NCI-H526 treated with DMSO at 0.1 percent for 48 hours (cell line): ENCODE measurements at regions not wholly inside any gene's neighbourhood (a gene's known extent, or its start where the extent isn't known, plus 50 kb on each side); places are given as distances from the start of the nearest gene placed in this dataset.

Experiments used
- DNase-seq: peaks from one replicate; lab custom pipeline; 2025; lab: John Stamatoyannopoulos, UW

DNA sequence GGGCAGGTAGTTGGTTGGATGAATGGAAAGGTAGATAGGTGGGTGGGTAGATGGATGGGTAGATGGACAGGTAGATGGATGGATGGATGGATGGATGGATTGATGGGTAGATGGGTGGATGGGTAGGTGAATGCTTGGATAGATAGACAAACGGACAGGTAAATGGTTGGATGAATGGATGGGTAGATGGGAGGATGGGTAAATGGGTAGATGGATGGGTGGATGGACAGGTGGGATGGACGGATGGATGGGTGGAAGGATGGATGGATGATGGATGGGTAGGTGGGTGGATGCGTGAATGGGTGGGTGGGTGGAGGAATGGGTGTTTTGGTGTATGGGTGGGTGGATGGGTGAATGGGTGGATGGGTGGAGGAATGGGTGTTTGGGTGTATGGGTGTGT, 50.1 kb upstream of the ASAP2 start:
- DNase-seq = no peak

DNA sequence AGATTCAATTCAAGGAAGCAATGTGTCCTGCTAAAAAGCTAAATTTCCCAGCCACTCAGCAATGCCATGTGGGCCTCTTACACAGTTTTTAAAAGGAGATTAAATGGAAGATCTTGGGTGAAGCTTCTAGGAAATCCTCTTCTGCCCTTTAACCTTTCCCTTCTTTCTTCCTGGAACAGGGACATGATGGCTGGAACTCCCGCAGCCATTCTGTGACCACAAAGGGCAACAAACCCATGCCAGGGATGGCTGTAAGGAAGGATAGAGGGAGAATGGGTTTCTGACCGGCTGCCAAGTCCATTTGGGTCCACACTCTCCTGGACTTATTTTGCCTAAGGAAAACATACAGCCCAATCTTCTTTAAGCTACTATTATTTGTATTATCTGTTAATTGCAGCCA, 52.6 kb upstream of the ASAP2 start:
- DNase-seq = no peak

DNA sequence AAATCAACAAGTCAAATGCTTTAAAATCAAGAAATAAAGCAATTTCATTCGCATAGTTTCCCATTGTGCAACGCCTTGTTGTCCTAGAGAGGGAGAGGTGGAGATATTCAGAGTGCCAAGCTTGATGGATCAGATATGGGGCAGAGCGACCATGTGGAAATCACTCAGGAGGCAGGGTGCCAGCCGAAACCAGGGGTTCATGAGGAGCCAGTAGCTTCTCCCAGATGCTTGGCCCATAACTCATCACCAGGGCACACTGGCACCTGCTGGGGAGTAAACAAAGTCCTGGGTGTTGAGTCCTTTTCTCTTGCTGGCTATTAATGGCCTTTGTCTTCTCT, 53.0 kb upstream of the ASAP2 start:
- no peak for DNase-seq

DNA sequence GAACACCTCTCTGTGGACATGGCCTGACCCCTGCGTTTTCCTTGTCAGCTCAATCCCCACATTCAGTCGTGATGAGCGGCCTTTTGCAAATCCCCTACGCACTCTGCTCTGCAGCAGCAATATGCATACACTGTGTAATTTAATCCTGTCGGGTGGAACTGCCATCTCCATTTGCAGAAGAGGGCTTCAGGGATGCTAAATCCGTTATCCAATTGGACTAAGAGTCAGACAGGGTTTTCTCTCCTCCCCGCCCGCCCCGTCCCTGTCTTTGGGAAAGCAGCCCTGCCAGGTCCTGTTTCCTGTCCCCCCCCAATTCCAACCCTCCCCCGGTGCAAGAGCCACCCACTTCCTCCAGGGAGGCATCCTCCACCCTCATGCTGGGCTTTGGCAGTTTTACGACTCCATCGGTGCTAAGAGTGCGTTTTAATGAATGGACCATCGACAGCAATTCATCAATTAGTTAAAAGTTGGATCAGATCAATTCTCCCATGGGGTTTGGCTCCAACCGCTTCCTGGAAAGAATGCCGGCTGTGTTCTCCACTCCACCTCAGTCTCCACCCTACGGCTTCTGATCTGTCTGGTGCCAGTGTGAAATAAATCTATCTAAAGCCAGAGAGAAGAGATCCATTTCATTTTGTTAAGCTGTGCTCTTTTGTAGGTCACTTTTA, 53.5 kb upstream of the ASAP2 start:
- DNase-seq = peak; percentile 14

DNA sequence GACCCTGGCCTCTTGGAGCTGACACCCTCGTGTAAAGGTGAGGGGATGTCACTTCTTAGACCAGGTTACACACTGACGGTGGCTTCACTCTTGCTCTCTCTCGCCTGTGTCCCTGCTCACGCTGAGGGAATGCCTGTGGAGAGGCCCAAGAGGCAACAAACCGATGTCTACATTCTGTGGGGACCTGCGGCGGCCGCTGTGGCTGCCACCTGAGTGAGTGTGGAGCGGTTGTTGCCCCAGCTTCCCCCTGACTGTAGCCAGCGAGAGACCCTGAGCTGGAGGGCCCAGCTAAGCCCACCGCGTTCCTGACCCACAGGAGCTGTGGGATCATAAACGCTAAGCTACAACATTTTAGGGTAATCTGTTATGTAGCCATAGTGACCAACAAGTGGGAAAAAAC, 55.7 kb upstream of the ASAP2 start:
- no peak for DNase-seq

DNA sequence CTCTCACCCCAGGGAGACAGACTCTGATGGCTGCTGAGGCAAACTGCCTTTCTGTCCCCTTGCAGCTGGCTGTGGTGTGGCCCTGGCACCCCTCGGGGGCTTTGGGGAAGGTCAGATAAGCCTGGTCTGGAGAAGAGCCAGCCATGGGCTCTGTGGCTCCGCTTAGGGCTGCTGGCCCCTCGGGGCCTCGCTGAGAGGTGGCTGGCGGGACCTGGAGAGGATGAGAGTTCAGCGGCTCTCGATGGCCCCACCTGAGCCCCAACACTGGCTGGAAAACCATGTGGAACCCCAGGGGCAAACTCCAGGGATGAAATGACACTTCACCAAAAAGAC, 56.1 kb upstream of the ASAP2 start:
- no peak for DNase-seq

DNA sequence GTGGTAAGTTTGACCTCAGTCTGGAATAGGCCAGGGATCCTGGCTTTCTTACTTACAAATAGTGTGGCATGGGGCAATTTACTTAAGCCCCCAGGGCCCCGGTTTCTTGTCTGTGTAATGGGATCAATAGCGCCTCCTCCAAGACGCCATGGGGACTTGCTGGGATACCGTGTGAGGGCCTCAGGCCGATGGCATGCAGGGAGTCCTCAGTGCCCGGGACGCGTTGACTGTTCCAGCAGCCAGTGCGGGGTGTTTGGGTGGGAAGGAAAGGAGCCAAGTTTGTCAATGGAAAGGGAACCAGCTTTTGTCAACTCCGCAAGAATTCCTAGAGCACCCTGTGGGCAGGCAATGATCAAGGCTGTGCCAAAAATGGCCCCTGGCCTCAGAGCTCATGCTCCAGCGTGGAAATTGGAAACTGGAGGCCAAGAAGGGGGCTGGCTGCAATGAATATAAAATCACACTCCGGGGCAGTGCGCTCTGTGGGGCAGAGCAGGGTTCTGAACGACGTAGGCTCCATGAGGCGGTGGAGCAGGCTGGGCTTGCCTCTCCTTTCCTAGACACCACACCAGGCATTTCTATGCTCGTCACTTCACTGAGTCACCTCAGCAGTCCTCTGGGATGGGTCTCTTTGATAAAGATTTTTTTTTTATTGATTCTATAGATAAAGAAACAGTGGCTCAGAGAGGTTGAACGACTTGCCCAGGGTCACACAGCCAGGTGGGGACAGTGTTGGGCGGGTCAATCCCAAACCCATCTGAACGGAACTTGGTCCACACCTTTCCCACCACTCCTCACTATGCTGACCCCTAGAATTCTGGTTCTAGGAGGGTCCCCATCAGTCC, 56.7 kb upstream of the ASAP2 start:
- no peak for DNase-seq

DNA sequence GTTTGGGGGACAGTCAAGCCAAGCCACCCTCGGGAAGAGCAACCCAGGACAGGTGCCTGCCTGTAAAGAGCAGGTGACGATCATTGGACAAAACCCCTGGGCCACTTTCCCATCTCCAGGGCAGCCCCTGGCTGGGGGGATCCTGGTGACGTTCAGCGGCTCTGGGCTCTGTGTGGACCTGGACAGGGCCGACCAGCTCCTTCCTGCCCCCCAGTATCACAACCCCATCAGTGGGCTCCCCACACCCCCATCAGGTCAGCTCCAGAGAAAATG, 57.3 kb upstream of the ASAP2 start:
- no peak for DNase-seq

DNA sequence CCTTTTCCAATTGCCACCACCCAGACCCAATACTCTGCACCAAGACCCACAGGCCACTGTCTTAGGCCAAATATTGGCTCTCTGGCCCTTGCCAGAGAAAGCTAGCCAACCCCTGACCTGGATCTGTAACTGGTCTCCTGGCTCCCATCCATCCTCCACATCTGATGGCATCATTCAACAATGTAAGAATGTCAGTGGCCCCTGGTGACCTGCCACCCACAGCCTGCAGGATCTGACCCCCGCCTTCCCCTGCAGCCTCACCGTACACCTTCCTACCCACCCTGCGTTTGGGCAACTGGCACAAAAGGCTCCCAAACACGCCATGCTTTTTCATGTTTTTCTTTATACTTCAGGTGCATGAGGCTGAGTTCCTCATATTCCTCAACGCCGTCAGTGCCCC, 60.0 kb upstream of the ASAP2 start:
- no peak for DNase-seq

DNA sequence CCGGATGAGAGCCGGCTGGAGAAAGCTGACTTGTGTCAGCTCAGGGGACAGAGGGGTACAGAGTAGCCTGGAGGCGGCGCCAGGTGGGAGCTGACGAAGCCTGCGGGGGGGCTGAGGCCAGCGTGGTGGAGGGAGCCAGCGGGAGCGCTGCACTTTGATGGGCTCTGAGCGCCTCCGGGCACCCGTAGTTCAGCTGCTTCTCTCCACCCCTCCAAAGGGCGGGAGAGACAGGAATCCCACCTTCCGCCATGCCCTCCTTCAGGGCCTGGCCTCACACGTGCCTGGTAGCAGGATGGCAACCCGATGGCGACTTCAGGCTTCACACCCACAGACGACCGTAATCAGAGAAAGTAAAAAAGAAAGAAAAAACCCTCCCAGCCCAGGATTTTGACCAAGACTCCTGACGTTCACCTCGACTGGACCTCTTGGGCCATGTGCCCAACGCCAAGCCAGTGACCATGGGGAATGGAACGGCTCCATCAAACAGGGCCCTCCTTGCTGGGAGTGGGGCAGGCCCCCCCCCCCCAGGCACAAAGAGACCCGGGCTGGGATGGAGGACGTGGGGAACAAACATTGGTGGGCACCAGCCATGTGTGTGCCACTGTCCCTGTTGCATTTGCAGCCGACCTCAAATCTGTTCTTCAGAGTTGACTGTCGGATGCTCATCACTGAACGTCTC, 60.7 kb upstream of the ASAP2 start:
- no peak for DNase-seq

DNA sequence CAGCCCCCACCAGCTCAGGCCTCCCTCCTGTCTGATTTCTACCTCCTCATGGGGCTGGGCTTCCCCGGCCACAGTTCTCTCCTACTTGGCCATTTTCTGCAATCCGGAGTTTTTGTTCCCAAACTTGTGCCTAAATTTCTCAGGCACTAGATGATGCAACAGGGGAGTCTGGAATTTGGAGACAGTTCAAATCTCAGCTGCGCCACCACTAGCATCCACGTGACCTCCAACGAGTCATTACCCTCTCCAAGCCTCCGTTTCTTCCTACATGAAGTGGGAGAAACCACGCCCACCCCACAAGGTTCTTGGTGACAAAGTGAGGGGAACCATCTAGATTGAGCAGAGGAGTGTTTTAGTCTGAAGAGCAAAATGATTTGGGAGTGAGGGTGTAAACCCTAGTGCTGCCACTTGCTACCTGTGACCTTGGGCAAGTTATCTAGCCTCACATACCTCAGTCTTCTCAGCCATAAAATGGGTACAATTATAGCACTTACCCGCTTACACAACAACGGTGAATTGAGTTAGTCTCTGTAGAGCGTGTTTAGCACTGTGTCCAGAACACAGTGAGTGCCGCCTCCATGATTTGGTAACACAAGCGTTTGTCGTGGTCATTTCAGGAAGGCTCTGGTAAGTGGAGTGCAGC, 61.4 kb upstream of the ASAP2 start:
- no peak for DNase-seq

DNA sequence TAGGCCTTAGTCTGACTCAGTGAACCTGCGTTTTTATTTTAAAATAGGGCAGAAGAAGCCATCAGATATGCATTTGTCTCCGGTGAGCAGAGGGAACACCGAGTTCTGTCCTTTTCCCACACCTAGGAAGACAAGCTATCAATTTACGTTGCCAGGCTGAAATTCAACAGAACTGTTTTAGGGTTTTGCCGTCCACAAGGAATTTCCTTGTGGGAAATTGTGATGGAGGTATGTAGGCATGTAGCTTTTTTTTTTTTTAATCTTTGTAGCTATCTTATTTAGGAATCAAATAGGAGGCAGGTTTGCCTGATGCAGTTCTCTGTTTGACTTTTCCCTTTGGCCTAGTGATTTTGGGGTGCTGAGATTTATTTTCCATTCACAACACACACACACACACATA, 62.0 kb upstream of the ASAP2 start:
- no peak for DNase-seq

DNA sequence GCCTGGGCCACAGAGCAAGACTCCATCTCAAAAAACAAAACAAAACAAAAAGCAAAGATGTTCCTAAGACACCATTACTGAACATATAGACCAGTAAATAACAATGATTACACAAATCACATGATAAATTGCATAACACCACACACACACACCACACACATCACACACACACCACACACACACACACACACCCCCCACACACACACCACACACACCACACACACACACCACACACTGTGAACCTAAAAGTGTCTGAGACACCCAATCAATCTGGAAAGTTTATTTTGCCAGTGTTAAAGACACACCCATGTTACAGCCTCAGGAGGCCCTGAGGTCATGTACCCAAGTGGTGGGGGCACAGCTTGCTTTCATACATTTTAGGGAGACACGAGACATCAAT, 62.6 kb upstream of the ASAP2 start:
- no peak for DNase-seq

DNA sequence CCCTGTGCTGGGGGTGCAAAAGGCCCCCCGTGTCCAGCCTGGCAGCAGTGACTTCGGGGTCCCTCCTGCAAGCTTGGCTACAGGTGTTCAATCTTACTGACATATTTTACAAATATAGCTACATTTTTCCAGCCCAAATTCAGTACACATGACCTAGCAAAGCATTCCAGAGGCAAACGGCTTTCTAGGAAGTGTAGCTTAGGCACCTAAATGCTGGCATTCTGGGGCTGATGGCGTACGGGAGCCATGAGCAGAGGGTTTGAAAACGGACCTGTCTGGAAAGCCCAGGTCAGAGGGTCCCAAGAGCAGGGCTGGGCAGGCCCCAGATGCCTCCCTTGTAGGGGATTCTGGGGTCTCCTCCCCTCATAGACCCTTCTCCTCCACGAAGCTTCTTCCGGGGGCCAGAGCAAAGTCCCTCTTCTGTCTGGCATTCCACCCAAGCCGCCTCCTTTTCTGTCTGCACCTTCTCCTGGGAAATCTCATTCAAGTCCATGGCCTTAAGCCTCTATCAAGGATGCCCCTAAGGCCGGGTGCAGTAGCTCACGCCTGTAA, 63.3 kb upstream of the ASAP2 start:
- DNase-seq = no peak

DNA sequence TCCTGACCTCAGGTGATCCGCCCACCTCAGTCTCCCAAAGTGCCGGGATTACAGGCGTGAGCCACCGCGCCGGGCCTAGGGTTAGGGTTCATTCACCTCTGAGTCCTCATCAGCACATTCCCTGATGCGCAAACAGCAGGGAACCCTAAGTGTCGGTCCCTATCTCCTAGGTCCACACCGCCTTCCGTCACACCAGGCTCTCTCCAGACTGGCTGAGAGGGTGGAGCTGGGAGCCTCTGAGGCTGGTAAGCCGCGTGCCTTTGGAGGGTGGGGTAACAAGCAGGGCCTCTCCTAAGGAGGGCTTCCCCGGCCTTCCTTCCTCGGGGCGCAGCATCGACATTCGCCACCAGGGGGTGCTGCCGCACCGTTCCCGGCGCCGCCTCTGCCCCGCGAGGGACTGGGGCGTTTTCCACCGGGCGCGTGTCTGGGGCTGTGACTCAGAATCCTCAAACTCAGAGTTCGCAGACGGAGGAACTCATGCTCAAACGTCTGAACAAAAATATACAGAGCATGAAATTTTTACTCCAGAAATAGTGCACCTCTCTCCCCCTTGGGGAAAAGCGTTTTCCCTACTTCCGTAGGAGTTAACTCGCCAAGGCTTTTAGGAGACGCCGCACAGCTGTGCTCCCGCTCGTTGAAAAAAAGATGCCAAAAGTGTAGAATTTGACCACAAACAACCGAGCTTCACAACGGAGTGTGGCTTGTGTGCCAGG, 63.9 kb upstream of the ASAP2 start:
- peak; percentile 44 for DNase-seq

DNA sequence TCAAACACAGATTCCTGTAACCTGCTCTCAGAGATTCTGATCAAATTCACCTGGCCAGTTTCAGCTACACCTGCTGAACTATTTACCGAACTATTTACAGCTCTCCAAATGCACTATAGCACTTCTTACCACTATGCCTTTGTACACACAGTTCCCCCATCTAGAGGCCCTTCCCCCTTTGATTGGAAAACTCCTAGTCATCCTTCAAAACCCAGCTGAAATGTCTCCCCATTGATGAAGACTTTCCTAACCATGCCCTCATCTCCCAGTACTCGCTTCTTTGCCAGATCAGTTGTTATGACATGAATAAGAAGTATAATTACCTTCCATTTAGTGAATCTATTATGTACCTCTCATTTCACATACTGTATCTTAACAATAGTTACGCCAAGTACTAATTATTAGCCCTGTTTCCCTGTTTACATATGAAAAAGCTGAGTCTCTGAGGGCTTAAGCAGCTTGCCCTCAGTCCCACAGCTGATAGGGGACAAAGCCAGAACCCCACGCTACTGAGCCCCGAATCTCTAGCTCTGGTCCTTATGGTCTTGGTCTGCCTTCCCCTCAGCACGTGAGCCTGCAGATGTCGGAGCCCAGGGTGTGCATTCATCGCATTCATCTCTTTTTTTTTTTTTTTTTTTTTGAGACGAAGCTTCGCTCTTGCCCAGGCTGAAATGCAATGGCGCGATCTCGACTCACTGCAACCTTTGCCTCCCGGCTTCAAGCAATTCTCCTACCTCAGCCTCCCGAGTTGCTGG, 64.7 kb upstream of the ASAP2 start:
- DNase-seq = no peak

DNA sequence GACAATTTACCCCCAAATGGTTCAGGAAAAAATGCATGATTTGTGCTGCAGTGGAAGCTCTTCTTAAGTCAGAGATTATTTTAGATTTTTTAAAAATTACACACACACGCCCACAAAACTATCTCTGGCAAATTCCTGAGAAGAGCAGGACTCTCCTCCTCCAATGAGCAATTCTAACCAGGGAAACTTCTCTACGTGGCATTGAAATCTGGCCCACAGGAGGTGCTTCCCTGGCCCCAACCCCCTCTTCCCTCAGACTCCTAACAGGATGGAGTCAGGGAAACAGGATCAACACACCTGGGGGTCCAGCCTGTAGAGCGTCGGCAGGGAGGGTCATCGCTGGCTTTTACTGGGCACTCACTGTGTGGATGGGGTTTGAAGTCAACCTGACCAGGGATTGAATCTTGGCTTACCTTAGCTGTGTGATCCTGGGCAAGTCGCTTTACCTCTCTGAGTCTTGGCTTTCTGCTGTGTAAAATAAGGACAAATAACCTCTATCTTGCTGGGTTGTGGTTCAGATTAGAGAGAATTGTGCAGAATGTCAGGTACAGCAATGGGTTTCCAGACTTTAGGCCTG, 65.4 kb upstream of the ASAP2 start:
- DNase-seq = no peak

DNA sequence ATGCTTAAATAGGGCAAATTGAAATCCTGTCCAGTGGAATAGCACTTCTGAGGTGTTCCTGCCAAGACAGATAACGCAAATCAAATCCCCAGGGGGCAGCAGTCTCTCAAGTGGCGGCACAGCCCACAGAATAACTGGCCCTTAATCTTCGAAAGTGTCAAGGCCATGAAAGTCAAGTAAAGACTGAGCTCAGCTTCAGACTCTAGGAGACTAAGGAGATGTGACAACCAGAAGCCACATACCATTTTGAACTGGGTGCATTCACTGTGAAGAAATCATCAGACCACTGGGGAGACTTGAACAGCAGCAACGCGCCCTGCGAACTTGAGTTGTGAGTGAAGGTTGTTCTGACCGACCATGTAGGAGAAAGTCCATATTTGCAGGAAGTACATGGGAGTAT, 66.0 kb upstream of the ASAP2 start:
- DNase-seq = no peak

DNA sequence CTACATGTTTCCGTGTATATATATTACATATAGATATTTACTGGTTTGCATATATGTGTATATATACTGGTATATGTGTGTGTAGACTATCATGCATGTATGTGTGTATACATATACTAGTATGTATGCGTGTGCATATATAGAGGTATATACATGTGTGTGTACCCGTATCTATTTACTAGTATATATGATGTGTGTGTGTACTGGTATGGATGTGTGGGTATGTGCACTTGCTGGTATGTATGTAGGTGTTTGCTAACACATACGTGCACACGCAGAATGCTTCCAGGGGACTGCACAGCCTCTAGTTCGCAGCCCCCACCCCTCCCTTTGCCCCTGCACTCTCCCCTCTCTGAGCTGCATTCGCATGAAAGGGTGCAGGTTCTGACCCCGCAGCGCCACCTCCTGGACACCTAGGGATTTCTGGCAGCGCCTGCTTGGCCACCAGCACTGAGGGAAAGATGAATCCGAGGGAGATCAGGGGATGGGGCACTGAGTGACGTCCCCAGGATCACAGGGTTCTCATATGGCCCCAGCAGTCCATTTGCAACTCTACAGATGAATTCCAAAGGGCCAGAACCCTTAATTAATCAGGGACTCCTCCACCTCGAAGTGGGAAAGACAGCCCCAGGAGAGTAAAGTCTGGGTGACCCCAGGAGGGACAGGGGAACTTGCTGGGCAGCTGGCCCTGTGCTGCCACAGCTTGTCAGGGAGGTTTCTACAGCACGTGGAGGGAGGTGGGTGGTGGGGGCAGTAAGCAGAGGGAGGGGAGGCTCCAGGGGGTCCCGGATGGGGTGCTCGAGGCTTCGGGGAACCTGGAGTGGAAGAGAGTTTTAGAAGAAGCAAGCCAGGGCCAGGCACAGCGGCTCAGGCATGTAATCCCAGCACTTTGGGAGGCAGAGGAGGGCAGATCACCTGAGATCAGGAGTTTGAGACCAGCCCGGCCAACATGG, 66.8 kb upstream of the ASAP2 start:
- peak; percentile 32 for DNase-seq
